Astrocyte of the spinal cord (primary cell): ENCODE measurements at regions not wholly inside any gene's neighbourhood (a gene's known extent, or its start where the extent isn't known, plus 50 kb on each side); places are given as distances from the start of the nearest gene placed in this dataset.
A peak's percentile ranks its signal among the peaks of the same experiment; 100 is the strongest.

Source experiments
- DNase-seq: peaks from one replicate; pipeline ENCODE4 v3.0.0; 2011; ENCODE audit warnings: low read depth, low spot score
- H3K4me3 ChIP-seq: 2 replicates; pipeline ENCODE4 v1.5.1; 2011; ENCODE audit warnings: low read depth, mild to moderate bottlenecking, low read length, moderate library complexity
- CTCF ChIP-seq: IDR thresholded peaks from 2 replicates; pipeline ENCODE4 v1.5.1; 2012; ENCODE audit warnings: low read depth, mild to moderate bottlenecking, low read length, inconsistent platforms
- in situ Hi-C: cut with HindIII; loops from 2 replicates; pipeline ENCODE4 v1.10.0; 2017; ENCODE audit warnings: low sequenced_read_pairs

- no peak for DNase-seq
- no peak overlapping the region for H3K4me3 ChIP-seq
- in situ Hi-C loops = no loop called here
- no peak for TF ChIP-seq CTCF
These were observed 960.6 kb downstream of the MAT2B start for GRCh38 chr5:164466033-164466432.

- in situ Hi-C loops = no loop called here
- no peak for TF ChIP-seq CTCF
- H3K4me3 ChIP-seq = no peak overlapping the region
- no peak for DNase-seq
These were observed 964.9 kb downstream of the MAT2B start for GRCh38 chr5:164470312-164470711.

- in situ Hi-C loops = no loop called here
- no peak for DNase-seq
- no peak overlapping the region for H3K4me3 ChIP-seq
These were observed 966.7 kb downstream of the MAT2B start for GRCh38 chr5:164472165-164472564.

GRCh38 chr5:164475339-164475977 is 970.0 kb downstream of the MAT2B start:
- H3K4me3 ChIP-seq = no peak overlapping the region
- DNase-seq = peak; percentile 27
- peak; percentile 53 for TF ChIP-seq CTCF
- in situ Hi-C loops = no loop called here

More at GRCh38 chr5:164472165-164472564, 966.7 kb downstream of the MAT2B start:
- no peak for TF ChIP-seq CTCF

GRCh38 chr5:164481270-164481669 is 975.9 kb downstream of the MAT2B start:
- no peak for DNase-seq
- no peak for TF ChIP-seq CTCF
- in situ Hi-C loops = no loop called here
- H3K4me3 ChIP-seq = no peak overlapping the region

GRCh38 chr5:164482351-164482750 is 976.9 kb downstream of the MAT2B start:
- DNase-seq = no peak
- in situ Hi-C loops = no loop called here
- no peak for TF ChIP-seq CTCF

GRCh38 chr5:164484948-164485347 is 979.5 kb downstream of the MAT2B start:
- no peak for DNase-seq
- in situ Hi-C loops = no loop called here
- no peak for TF ChIP-seq CTCF
- no peak overlapping the region for H3K4me3 ChIP-seq

More at GRCh38 chr5:164482351-164482750, 976.9 kb downstream of the MAT2B start:
- H3K4me3 ChIP-seq = no peak overlapping the region
